ENCODE measurements at regions not wholly inside any gene's neighbourhood (a gene's known extent, or its start where the extent isn't known, plus 50 kb on each side); places are given as distances from the start of the nearest gene placed in this dataset.

DNA sequence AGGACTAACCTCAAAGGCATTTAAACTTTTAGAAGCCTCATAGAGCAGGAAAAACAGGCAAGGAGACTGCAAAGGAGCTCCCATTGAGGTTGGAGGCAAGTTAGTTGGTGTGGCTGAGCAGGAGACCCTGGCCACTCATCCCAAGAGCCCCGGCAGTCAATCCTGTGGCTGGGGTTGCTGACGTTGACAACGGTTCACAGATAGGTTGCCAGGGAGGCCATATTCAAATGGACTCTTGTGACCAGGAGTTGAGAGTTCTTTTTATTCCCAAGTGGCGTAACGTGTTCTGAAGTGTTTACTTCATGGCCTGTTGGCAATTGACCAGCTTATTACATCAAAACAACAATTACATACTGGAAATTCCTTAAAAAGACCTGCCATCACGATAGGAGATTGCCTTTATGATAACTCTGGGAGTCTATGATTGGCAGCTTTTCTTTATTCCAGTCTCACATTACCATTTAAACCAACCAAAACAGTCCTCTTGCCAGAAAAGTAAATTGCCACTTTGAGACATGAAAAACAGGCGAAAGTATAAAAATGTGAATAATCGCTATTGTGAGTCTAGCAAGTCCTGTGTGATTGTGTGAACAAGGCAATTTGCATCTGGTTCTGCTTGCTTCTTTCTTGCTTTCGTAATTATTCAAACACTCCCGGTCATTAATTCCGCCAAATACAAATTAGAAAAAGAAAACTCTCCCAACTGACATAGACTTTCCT is 394.9 kb downstream of the MED10 start:
- no peak for DNase-seq

DNA sequence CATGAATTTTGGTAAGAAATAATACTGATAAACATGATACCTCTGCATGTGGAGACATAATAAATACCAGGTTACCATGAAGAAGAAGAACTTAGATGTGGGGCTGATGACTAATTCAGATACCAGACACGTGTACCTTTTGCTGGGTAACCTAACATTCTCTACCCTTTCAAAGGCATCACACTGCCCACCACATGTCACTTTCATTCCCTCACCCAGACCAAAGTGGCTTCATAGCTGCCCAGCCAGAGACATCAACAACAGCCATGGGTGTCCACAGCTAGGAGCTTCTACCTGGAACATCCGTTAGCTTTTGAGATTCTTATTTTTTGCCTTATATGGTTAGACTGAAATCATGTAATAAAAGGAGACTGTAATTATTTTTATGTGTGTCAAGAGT is 396.8 kb downstream of the MED10 start:
- no peak for DNase-seq

DNA sequence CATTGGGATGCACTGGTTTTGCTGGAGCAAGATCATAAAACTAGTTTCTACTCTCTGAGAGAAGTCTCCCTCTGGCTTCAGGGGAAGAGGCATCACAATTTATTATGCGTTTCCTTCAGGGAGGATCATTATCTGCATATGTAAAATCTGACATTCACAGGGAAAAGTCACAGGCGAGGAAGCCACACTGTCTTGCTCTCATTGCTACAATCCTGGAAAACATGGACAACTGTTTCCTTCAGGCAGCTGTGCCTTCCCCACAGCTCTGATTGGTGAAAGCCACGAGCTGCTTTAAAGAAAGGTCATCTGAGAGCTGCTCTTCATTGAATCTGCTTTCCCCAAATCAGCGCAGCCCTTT is 397.8 kb downstream of the MED10 start:
- no peak for DNase-seq

DNA sequence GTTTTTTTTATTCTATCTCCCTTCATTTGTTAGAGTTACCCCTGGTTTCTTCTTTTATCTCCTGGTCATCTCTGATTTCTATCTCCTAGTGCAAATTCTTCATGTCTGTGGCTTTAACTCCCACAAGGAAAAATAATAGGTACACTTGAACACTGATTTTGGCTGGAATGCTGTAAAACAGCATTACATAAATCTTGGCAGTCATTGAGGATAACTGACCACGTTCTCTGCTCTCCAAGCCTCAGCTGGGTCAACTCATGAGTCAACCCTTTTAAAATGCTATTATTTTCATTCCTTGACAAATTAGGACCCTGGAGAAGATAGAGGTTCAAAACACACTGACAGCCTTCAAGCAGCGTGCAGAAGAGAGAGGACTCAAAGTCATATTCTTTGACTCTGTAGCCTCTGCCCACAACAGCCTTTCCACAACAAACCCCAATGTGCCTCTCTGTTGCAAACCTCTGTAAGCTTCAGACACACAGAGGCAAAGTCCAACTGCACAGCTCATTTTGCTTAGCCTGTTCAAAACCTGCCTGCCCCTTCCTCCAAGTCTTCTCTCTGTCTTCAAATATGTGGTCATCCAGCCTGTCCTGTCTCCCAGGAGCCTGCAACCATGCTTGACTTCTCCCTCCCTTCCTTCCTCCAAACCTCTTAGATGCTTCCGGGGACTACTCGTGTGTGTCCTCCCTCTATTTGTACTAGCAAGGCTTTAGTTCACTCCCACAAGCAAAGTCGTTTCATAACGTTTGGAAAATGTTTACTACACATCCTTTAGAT is 398.4 kb downstream of the MED10 start:
- DNase-seq: no peak

DNA sequence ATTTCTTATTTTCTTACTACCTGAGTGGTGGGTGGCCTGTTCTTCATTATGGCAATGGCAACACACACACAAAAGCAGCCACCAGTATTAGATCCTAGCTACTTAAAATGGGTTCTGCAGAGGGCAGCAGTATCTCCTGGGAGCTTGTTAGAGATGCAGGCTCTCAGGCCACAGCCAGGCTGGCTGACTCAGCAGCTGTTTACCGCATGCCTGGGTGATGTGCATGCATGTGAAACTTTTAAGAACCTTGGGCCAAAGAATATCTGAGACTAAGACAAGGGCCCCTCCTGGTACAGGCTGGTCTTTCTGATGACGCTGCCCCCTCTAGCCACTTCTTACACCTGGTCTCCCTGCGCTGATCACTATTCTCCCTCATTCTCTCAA is 399.0 kb downstream of the MED10 start:
- no peak for DNase-seq

DNA sequence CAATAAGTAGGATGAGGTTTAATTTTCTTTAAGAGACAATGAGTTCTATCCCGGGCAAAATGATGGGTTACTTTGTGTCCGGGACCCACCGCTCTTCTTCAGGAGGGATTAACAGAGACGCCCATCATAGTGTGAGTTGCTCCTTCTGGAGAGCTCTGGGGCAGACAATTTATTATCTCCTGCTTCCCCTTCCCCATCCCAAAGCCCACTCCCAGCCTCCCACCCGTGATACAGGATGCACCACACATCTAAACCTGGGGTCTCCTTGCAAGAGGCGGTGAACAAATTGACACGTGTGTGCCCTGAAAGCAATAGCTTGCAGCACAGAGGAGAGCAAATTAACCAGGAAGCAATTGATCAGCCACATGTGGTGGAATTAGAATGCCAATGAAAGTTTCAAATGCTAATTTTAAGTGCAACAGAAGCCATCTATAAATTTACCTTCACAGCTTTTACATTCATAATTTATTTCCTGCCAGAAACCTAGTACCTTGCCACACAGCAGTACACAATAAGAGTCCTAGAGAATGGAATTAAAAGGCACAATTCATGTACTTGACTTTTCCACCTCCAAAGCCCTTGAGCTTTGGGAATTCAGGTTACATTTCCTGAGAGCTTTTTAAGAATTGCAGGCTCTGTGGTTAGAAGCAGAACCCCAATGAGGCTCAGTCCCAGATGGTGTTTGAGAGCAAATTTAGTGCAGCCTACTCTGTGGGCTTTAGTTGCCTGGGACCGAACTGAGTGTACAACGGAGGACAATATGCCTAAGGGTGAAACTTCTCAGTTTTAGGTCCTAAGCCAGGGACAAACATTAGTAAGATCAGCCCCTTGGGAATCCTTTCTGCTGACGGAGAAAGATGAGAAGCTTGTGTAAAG is 399.6 kb downstream of the MED10 start:
- DNase-seq: no peak

DNA sequence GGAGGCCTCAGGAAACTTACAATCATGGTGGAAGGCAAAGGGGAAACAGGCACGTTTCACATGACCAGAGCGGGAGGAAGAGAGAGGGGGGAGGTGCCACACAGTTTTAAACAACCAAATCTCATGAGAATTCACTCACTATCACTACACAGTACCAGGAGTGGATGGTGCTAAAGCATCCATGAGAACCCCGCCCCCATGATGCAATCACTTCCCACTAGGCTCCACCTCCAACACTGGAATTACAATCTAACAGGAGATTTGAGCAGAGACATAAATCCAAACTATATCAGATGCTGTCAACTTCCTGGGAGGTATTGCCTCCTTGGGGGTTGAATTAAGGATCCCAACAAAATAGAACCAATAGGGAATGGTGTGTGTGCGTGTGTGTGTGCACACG is 407.1 kb downstream of the MED10 start:
- no peak for DNase-seq

DNA sequence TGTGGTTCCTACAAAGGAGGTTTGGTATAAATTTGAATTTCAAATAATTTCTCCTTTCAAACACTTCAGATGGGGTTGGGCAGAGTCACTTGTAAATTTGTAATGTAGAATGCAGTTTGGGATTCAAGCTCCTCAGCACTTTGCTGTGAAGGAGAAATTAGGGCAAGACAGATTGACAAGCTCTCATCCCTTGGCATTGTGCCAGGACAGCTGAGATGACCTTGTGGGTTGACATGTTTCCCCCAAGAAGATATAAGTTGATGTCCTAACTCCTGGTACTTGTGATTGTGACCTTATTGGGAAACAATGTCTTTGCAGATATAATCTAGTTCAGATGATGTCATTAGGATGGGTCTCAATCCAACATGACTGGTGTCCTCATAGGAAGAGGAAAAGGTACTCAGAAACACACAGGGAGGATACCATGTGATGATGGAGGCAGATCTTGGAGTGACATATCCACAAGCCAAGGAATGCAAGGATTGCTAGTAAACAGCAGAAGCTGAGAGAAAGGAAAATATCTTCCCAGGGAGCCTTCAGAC is 408.3 kb downstream of the MED10 start:
- DNase-seq: no peak

DNA sequence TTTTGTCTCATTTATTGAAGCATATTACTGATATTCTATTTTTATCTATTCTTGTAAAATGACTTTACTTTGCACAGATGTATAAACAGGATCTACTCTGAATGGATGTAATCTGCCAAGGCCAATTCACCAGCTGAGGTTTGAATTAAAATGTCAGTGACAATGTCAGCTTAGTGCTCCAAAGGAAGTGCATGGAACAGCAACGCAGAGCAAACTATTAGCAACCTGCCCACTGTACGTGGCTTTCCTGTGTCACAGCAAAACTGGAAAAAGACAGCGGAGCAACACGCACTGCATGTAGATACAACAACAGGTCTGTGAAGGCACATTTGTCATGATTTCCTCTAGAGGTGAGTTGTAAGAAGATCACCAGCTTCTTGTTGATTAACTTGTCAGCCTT is 409.4 kb downstream of the MED10 start:
- no peak for DNase-seq

DNA sequence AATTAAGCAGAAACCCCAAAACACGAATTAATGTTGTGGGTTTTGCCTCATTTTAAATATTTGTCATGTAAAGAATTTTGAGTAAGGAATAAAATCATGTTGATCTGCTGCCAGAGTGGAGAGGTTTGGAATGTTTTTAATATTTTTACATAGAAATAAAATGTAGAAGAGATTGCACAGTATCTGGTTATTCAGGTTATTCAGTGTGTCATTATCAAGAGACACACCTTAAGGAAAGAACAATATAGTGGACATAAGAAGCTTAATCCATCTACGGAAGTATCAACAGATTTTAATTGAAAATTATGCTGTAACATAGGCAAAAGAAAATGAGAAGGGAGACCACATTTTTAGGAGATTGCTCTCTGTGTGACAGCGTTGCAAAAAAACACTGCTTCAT is 410.4 kb downstream of the MED10 start:
- no peak for DNase-seq

DNA sequence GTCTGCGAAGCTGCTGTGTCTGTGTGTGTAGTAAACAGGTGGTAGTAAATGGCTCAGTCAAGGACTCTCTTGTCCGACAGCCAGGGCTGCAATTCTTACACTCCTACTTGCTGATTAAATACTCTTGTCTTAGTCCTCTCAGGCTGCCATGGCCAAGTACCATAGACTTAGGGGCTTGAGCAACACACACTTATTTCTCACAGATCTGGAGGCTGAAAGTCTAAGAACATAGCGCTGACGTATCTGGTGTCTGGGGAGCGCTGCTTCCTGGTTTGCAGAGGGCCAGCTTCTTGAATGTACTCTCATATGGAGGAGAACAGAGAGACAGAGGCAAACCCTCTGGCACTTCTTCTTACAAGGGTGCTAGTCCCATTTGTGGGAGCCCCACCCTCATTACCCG is 411.0 kb downstream of the MED10 start:
- DNase-seq: no peak

DNA sequence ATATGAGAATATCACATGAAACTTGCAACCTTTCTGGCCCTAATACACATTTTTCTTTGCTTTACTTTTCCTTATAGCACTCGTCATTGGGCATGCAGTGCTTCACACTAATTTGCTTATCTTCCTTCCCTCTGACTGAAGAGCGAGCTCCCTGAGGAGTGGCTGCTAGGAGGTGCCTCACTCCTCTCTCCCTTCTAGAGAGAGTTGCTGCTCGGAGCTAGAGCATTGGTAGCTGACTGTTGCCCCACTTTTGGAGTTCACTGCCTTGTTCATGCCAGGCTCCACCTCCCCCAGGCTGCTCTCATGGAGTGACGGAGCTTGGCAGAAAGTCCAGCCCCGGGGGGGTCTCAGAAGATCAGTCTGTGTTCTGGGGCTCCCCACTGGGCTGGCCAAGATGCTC is 413.2 kb downstream of the MED10 start:
- DNase-seq: no peak

DNA sequence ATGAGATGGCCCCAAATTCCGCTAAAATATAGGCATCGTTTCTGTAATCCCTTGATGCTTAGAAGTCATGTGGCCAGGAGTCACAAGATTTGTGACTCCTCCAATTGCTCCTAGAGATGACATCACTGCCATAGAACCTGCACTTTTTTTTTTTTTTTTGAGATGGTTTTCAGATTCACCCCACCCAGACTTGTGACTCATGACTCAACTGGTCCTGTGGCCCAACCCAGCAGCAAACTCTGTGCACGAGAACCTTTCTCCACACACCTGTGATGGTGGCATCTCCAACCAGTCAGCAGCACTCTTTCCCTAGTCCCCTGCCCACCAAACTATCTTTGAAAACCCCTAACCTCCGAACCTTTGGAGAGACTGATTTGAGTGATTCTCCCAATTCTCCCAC is 414.0 kb downstream of the MED10 start:
- no peak for DNase-seq

DNA sequence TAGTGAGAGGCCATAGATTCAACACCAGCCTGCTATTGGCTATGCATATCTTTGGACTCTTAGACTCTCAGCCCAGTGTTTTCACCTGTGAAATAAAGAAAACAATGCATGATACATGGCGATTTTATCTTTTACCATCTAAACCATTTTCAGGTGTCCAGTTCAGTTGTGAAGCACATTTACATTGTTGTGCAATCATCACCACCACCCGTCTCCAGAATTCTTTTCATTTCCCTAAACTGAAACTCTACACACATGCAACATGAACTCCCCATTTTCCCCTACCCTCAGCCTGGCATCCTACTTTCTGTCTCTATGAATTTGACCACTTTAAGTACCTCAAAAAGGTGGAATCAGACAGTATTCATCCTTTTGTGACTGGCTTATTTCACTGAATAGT is 420.6 kb downstream of the MED10 start:
- no peak for DNase-seq

DNA sequence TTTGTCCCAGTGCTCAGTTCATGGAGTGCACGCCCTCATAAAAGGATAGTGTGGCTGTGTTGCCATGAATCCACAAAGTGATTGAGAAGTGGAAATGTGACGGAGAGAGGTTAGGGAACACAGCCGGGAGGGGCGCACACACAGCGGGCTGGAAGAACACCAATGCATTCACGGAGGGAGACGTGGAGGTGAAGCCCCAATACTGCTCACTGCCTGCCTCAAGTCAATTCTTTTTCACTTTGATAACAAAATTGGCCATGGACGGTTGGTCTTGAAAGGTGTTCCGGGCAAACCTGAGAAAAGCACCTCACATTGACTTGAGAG is 424.1 kb downstream of the MED10 start:
- DNase-seq: no peak

DNA sequence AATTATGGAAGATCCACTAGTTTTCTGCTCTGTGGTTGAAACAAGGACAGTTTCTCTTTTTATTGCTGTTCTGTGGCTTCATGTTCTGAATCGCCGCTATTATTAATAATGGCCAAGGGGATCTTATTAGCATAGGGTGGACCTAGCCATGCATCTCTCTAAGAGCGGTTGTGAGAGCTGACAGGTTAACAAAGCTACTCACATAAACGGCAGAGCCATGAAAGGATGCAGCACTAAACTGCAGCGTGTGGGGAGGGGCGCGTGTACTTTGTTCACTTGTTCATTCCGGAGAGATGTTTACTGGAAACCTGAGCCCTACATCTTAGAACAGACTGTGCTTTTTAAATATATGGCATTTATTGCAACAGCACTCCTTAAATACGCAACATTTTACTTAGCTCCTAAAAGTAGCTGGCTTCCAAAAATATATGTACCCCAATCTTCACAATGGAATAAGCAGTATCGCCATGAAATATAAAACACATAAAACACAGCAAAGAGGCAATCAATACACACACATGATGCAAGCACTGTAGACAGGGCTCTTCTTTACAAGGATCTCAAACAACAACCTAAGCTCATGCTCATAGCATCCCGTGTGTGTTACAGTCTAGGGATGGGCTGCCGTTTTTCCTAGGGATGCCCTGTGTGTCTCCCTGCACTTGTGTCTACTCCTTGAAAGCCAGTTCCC is 424.6 kb downstream of the MED10 start:
- DNase-seq: no peak

DNA sequence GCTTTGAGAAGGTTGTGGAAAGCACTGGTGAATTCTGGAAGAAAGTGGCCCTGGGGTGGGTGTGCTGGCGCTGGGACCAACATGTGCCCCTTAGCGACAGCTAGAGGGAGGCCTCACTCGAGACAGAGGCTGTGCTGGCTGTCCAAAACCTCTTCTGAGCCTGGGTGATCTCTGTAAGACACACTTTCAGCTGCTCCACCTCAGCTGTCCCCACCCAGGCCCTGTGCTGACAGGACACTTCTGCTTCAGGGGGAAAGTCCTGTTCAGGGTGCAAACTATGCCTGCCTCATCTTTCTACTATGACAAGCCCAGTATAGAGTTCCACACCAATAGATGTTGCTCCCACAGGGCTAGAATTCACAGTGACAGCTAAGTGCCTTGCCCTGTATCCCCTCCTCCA is 426.4 kb downstream of the MED10 start:
- DNase-seq: no peak

DNA sequence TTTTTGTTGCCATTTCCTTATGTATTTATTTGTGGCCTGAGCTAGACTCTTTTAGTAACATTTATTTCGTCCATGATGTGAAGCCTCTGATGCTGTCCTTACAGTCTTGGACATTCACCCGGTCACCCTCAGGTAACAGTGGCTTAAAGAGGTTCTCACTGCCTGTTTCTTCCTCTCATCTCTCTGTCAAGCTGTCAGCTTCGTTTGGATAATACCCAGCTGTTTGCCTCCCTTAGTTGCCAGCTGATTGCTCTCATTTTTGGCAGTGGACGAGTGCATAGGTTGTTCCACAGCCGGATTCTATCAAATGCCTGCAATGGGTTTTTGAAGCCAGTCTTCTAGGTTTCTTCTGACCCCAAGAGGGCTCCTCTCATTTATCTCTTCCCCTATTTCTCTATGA is 427.7 kb downstream of the MED10 start:
- DNase-seq: no peak

DNA sequence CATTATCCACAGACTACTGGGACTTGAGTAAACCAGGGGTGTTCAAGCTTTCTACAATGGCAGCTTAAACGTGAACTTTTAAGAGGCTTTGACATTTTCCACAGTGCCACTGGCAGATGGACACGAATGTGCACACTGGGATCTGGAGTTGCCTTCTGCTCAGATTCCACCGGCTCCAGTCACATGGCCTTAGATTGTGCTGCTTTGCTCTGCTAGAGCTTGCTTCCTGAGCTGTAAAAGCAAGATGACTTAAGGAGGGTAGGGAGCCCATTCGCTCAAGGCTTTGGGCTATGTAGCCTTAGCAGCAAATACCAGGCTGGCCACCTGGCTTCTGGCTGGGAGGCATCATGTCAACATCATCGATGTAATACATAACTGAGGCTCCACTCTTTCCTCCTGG is 436.9 kb downstream of the MED10 start:
- DNase-seq: no peak

DNA sequence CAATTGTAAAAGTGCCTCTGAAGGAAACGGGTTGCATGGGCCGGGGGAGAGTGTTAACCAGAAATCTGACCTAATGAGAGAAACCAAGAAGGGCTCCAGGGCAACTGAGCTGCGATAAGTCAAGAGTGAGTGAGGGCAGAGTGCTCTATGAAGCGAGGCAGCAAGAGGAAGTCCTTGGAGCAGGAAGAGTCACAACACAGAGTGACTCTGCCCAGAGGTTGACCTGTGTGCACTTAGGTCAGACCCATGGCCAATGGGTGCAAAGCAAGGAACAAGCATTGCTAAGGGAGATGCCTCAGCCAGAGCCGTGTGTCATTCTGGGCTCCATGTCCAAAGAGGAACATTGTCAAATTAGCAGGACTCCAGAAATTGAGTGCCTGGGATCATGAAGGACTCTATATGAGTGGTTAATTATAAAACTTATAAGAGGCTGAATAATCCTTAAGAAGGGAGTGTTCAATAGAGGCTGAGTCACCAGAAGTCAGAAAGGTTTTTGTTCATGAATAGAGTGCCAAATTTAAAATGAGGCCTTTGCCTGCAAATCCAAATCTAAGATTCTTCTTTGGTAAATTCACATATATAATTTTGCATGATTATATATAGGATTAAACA is 438.5 kb downstream of the MED10 start:
- no peak for DNase-seq

DNA sequence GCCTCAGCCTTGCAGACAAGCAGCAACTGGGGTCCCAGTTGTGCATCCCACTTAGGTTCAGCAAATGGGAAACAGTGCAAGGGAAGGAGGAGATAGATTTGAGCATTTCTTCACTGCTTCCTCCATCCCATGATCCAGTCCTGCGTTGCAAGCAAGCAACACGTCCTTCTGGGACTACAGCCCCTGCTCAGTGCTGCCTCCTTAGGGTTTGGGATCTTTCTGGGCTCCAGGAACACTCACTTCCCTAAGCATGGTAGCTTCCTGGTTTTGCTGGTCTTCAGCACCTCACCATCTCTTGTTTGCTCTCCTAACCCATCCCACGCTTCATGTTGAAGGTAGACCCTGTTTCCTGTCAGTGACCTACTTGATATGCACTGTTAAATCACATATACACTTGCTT is 444.7 kb downstream of the MED10 start:
- no peak for DNase-seq

DNA sequence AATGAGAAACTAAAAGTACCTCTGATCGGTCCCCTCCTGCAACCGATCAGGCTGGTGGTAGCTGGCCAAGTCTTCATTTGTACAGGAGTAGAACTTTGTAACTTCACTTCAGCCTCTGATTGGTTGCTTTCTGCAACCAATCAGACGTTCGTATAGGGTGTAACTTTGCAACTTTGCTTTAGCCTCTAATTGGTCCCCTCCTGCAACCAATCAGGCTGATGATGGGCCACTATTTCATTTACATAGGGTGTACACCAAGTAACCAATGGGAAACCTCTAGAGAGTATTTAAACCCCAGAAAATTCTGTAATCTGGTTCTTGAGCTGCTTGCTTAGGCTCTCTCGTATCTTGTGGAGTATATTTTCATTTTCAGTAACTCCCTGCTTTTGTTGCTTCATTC is 445.5 kb downstream of the MED10 start:
- DNase-seq: no peak

DNA sequence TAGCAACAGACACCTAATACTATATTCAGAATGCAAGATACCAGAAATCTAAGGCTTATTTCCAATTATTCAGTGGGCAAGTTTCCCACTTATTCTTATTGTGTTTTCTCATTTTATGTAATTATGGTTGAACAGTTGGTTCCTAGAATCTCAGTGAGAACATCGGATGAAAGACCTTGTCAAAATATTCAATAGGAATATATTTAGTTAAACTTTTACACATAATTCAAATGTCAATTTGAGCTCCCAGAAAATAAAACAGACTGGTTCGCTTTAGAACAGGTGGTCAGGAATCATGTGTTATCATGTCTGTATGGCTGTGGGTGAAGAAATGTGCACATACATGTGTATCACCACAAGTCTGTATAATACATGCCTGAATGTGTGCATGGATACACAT is 447.8 kb downstream of the MED10 start:
- DNase-seq: no peak
